HEK293 (cell line): ENCODE measurements at regions not wholly inside any gene's neighbourhood (a gene's known extent, or its start where the extent isn't known, plus 50 kb on each side); places are given as distances from the start of the nearest gene placed in this dataset.

ENCODE experiments used
- CTCF ChIA-PET: fragments of 350-600 bp; formaldehyde crosslinking; extraction: SDS; loops from one replicate; lab custom pipeline; 2021; ENCODE audit warnings: antibody characterized with exemption; lab: Yijun Ruan, JAX
- POLR2A ChIA-PET: fragments of 300-600 bp; formaldehyde crosslinking; extraction: SDS; loops from one replicate; lab custom pipeline; 2020; ENCODE audit warnings: antibody characterized with exemption, inconsistent platforms; lab: Yijun Ruan, JAX
- H3K27ac ChIP-seq: fragments of 200-500 bp; sonication (Bioruptor generic); 2 replicates; pipeline ENCODE4 v1.5.1; 2014; ENCODE audit warnings: low read depth, low read length, control low read depth, inconsistent platforms; ENCODE audit errors: extremely low read depth
- H3K36me3 ChIP-seq, 2 experiments: fragments of 200-500 bp in 1 of 2; sonication (Bioruptor generic) in 1 of 2; 1 replicate in 1 of 2; 2 replicates in 1 of 2; pipeline ENCODE4 v1.5.1; 2014 to 2017; ENCODE audit warnings: inconsistent platforms in 2 of 2, low read length in 2 of 2; ENCODE audit not compliant: control insufficient read depth in 2 of 2, insufficient read depth in 1 of 2
- H3K4me1 ChIP-seq: fragments of 200-500 bp; sonication (Bioruptor generic); 2 replicates; pipeline ENCODE4 v1.5.1; 2014; ENCODE audit warnings: mild to moderate bottlenecking, low read length, inconsistent platforms; ENCODE audit not compliant: control insufficient read depth, insufficient read depth
- H3K4me3 ChIP-seq: 2 replicates; pipeline ENCODE4 v1.5.1; 2011; ENCODE audit warnings: low read depth, mild to moderate bottlenecking, control low read depth, low read length, moderate library complexity
- H3K9me3 ChIP-seq: fragments of 200-500 bp; sonication (Bioruptor generic); 2 replicates; pipeline ENCODE4 v1.5.1; 2014; ENCODE audit warnings: low read depth, low read length, inconsistent platforms; ENCODE audit not compliant: control insufficient read depth, insufficient read depth
- CTCF ChIP-seq: fragments of 450-650 bp; formaldehyde crosslinking; IDR thresholded peaks from 2 replicates; pipeline ENCODE4 v1.5.1; 2016; ENCODE audit warnings: missing biosample characterization, missing genetic modification characterization
- GLI2 ChIP-seq: fragments of 450-650 bp; formaldehyde crosslinking; IDR thresholded peaks from 2 replicates; pipeline ENCODE4; 2017; ENCODE audit warnings: missing biosample characterization, missing genetic modification characterization, low read depth, borderline replicate concordance
- HOXD13 ChIP-seq: sonication (generic); formaldehyde crosslinking; IDR thresholded peaks from 2 replicates; pipeline ENCODE4 v1.8.0; 2022; ENCODE audit warnings: missing genetic modification reagents, borderline replicate concordance
- KLF7 ChIP-seq: fragments of 450-650 bp; formaldehyde crosslinking; IDR thresholded peaks from 2 replicates; pipeline ENCODE4 v1.5.1; 2016; ENCODE audit warnings: missing biosample characterization, missing genetic modification characterization, borderline replicate concordance
- REPIN1 ChIP-seq: fragments of 450-650 bp; formaldehyde crosslinking; IDR thresholded peaks from 2 replicates; pipeline ENCODE4 v1.5.1; 2017; ENCODE audit warnings: missing biosample characterization, missing genetic modification characterization, low read depth
- SCRT2 ChIP-seq: fragments of 450-650 bp; formaldehyde crosslinking; IDR thresholded peaks from 2 replicates; pipeline ENCODE4 v1.5.1; 2016; ENCODE audit warnings: missing biosample characterization, missing genetic modification characterization
- ZBTB1 ChIP-seq: fragments of 450-650 bp; formaldehyde crosslinking; IDR thresholded peaks from 2 replicates; pipeline ENCODE4 v1.5.1; 2016; ENCODE audit warnings: missing biosample characterization, missing genetic modification characterization
- ZBTB26 ChIP-seq: fragments of 450-650 bp; formaldehyde crosslinking; optimal IDR thresholded peaks from 2 replicates; pipeline ENCODE3; 2016; ENCODE audit warnings: missing biosample characterization, mild to moderate bottlenecking, missing genetic modification characterization
- ZBTB7A ChIP-seq: fragments of 450-650 bp; formaldehyde crosslinking; IDR thresholded peaks from 2 replicates; pipeline ENCODE4 v1.5.1; 2016; ENCODE audit warnings: low read depth, missing biosample characterization, missing genetic modification characterization
- ZNF157 ChIP-seq: fragments of 450-650 bp; formaldehyde crosslinking; IDR thresholded peaks from 2 replicates; pipeline ENCODE4 v1.5.1; 2016; ENCODE audit warnings: missing biosample characterization, missing genetic modification characterization
- ZNF2 ChIP-seq: fragments of 450-650 bp; formaldehyde crosslinking; IDR thresholded peaks from 2 replicates; pipeline ENCODE4 v1.5.1; 2016; ENCODE audit warnings: missing biosample characterization, missing genetic modification characterization
- ZNF24 ChIP-seq: fragments of 450-650 bp; formaldehyde crosslinking; IDR thresholded peaks from 2 replicates; pipeline ENCODE4 v1.5.1; 2016; ENCODE audit warnings: missing biosample characterization, missing genetic modification characterization
- ZNF248 ChIP-seq: fragments of 450-650 bp; formaldehyde crosslinking; IDR thresholded peaks from 2 replicates; pipeline ENCODE4 v1.5.1; 2017; ENCODE audit warnings: missing biosample characterization, missing genetic modification characterization
- ZNF394 ChIP-seq: fragments of 450-650 bp; formaldehyde crosslinking; IDR thresholded peaks from 2 replicates; pipeline ENCODE4 v1.5.1; 2016; ENCODE audit warnings: missing biosample characterization, missing genetic modification characterization, mild to moderate bottlenecking, moderate library complexity, borderline replicate concordance
- ZNF404 ChIP-seq: fragments of 450-650 bp; formaldehyde crosslinking; IDR thresholded peaks from 2 replicates; pipeline ENCODE4 v1.5.1; 2017; ENCODE audit warnings: missing biosample characterization, missing genetic modification characterization
- ZNF48 ChIP-seq: fragments of 450-650 bp; formaldehyde crosslinking; IDR thresholded peaks from 2 replicates; pipeline ENCODE4 v1.5.1; 2016; ENCODE audit warnings: missing biosample characterization, missing genetic modification characterization
- ZNF521 ChIP-seq: fragments of 450-650 bp; formaldehyde crosslinking; IDR thresholded peaks from 2 replicates; pipeline ENCODE4 v1.5.1; 2017; ENCODE audit warnings: missing biosample characterization, mild to moderate bottlenecking, missing genetic modification characterization
- ZNF658 ChIP-seq: fragments of 450-650 bp; formaldehyde crosslinking; IDR thresholded peaks from 2 replicates; pipeline ENCODE4; 2016; ENCODE audit warnings: missing biosample characterization, missing genetic modification characterization
- ZNF660 ChIP-seq: fragments of 450-650 bp; IDR thresholded peaks from 2 replicates; pipeline ENCODE4 v1.5.1; 2018; ENCODE audit warnings: missing biosample characterization, mild to moderate bottlenecking, missing genetic modification characterization
- ZNF76 ChIP-seq: fragments of 450-650 bp; formaldehyde crosslinking; IDR thresholded peaks from 2 replicates; pipeline ENCODE4; 2016; ENCODE audit warnings: low read depth, missing biosample characterization, missing genetic modification characterization, borderline replicate concordance
- ZNF776 ChIP-seq: fragments of 450-650 bp; formaldehyde crosslinking; IDR thresholded peaks from 2 replicates; pipeline ENCODE4 v1.5.0; 2017; ENCODE audit warnings: missing biosample characterization, missing genetic modification characterization, borderline replicate concordance
- ZNF785 ChIP-seq: fragments of 450-650 bp; formaldehyde crosslinking; IDR thresholded peaks from 2 replicates; pipeline ENCODE4 v1.5.1; 2016; ENCODE audit warnings: missing biosample characterization, missing genetic modification characterization
- ZSCAN30 ChIP-seq: fragments of 450-650 bp; IDR thresholded peaks from 2 replicates; pipeline ENCODE4 v1.5.1; 2018; ENCODE audit warnings: missing biosample characterization, mild to moderate bottlenecking, missing genetic modification characterization, moderate library complexity
- TF ChIP-seq, protein P1 (sequence below): fragments of 450-650 bp; formaldehyde crosslinking; IDR thresholded peaks from 2 replicates; pipeline ENCODE4 v1.5.1; 2016; ENCODE audit warnings: missing biosample characterization, missing genetic modification characterization, low read depth
- TF ChIP-seq, protein P2 (sequence below): fragments of 450-650 bp; formaldehyde crosslinking; IDR thresholded peaks from 2 replicates; pipeline ENCODE4 v1.5.1; 2017; ENCODE audit warnings: missing biosample characterization, missing genetic modification characterization

- TF ChIP-seq, protein P1, sequence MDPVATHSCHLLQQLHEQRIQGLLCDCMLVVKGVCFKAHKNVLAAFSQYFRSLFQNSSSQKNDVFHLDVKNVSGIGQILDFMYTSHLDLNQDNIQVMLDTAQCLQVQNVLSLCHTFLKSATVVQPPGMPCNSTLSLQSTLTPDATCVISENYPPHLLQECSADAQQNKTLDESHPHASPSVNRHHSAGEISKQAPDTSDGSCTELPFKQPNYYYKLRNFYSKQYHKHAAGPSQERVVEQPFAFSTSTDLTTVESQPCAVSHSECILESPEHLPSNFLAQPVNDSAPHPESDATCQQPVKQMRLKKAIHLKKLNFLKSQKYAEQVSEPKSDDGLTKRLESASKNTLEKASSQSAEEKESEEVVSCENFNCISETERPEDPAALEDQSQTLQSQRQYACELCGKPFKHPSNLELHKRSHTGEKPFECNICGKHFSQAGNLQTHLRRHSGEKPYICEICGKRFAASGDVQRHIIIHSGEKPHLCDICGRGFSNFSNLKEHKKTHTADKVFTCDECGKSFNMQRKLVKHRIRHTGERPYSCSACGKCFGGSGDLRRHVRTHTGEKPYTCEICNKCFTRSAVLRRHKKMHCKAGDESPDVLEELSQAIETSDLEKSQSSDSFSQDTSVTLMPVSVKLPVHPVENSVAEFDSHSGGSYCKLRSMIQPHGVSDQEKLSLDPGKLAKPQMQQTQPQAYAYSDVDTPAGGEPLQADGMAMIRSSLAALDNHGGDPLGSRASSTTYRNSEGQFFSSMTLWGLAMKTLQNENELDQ (tag by site-specific recombination), result no peak
- TF ChIP-seq ZBTB26 (tag by site-specific recombination), result peak; percentile 65
Measured at GRCh38 chr1:88462488-88463261, 221.4 kb upstream of the PKN2 start (continued).

GRCh38 chr1:88463401-88463985 is 220.6 kb upstream of the PKN2 start:
- ChIA-PET CTCF (interaction anchor here (0.6 to 0.7 kb wide), 4 partner anchors 12 to 261 kb away, joined by 3 to 4 read pairs (median 4); no protein-coding TSS in a partner anchor), POLR2A (interaction anchor here (1.0 kb wide), 1 partner anchor 11 kb away, joined by 3 read pairs; no protein-coding TSS in a partner anchor)
- no peaks in the 10 kb centered on the region for H3K9me3 ChIP-seq
- TF ChIP-seq ZBTB1, result no peak
- no peak for TF ChIP-seq REPIN1 (tag by site-specific recombination)
- TF ChIP-seq ZNF394 (tag by site-specific recombination), result no peak
- TF ChIP-seq ZNF404 (tag by site-specific recombination), result no peak
- no peak for TF ChIP-seq ZNF776 (tag by site-specific recombination)
- no peak for TF ChIP-seq ZNF785
- TF ChIP-seq ZNF248, result no peak
- no peak for TF ChIP-seq CTCF (tag by site-specific recombination)
- no peak for TF ChIP-seq ZBTB7A (tag by site-specific recombination)
- no peak for TF ChIP-seq ZNF2
- TF ChIP-seq, all 188 proteins: peak for 0
- Histone ChIP-seq H3K4me1 (no peaks in the 10 kb centered on the region), H3K36me3 (no peaks in the 10 kb centered on the region), H3K27ac (no peak overlapping the region), H3K4me3 (no peak overlapping the region)

- no peaks in the 10 kb centered on the region for H3K36me3 ChIP-seq
- H3K4me3 ChIP-seq, result no peak overlapping the region
- H3K4me1 ChIP-seq, result no peaks in the 10 kb centered on the region
- H3K9me3 ChIP-seq, result no peaks in the 10 kb centered on the region
- ChIA-PET POLR2A (no interaction called here), CTCF (no interaction called here)
- H3K27ac ChIP-seq, result no peak overlapping the region
- no peak for TF ChIP-seq ZNF157 (tag by site-specific recombination)
- TF ChIP-seq, protein P2, sequence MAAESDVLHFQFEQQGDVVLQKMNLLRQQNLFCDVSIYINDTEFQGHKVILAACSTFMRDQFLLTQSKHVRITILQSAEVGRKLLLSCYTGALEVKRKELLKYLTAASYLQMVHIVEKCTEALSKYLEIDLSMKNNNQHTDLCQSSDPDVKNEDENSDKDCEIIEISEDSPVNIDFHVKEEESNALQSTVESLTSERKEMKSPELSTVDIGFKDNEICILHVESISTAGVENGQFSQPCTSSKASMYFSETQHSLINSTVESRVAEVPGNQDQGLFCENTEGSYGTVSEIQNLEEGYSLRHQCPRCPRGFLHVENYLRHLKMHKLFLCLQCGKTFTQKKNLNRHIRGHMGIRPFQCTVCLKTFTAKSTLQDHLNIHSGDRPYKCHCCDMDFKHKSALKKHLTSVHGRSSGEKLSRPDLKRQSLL, result no peak
- TF ChIP-seq ZNF660, result no peak
- no peak for TF ChIP-seq SCRT2 (tag by site-specific recombination)
- TF ChIP-seq ZNF76 (tag by site-specific recombination), result no peak
- no peak for TF ChIP-seq ZNF48 (tag by site-specific recombination)
- TF ChIP-seq ZNF658 (tag by site-specific recombination), result no peak
- no peak for TF ChIP-seq ZNF24
- no peak for TF ChIP-seq GLI2 (tag by site-specific recombination)
- no peak for TF ChIP-seq HOXD13
- no peak for TF ChIP-seq ZNF521
- no peak for TF ChIP-seq KLF7 (tag by site-specific recombination)
- no peak for TF ChIP-seq ZSCAN30 (tag by site-specific recombination)
Measured at GRCh38 chr1:88466011-88466410, 218.1 kb upstream of the PKN2 start.
